ENCODE measurements at regions not wholly inside any gene's neighbourhood (a gene's known extent, or its start where the extent isn't known, plus 50 kb on each side); places are given as distances from the start of the nearest gene placed in this dataset.
"Not testable (repeated sequence)": the region's sequence is repeated elsewhere in the genome, so short reads cannot be mapped to it uniquely, and the experiment has no call there.

- Mint-ChIP-seq H3K4me1 (ENCODE audit: low read depth) (no peaks in the 10 kb centered on the region), H3K36me3 (ENCODE audit: low read depth) (no peaks in the 10 kb centered on the region), H3K27me3 (ENCODE audit: insufficient read depth) (no peaks in the 10 kb centered on the region), H3K27ac (no peak overlapping the region), H3K9me3 (no peaks in the 10 kb centered on the region), H3K4me3 (no peak overlapping the region)
- no peak for DNase-seq (ENCODE audit: low spot score)
- intact Hi-C loops (cut with micrococcal nuclease), result no loop called here
Observed at GRCh38 chrY:7810359-7810758, 898.8 kb upstream of the AMELY start.

GRCh38 chrY:7807516-7807870 lies 895.9 kb upstream of the AMELY start:
- intact Hi-C loops (cut with micrococcal nuclease), result no loop called here
- Mint-ChIP-seq H3K27me3 (ENCODE audit: insufficient read depth) (no peaks in the 10 kb centered on the region), H3K4me3 (no peak overlapping the region), H3K27ac (no peak overlapping the region), H3K36me3 (ENCODE audit: low read depth) (no peaks in the 10 kb centered on the region), H3K4me1 (ENCODE audit: low read depth) (no peaks in the 10 kb centered on the region), H3K9me3 (no peaks in the 10 kb centered on the region)
- DNase-seq (ENCODE audit: low spot score), result no peak

- Mint-ChIP-seq H3K4me3 (no peak overlapping the region), H3K9me3 (no peaks in the 10 kb centered on the region), H3K27me3 (ENCODE audit: insufficient read depth) (no peaks in the 10 kb centered on the region), H3K4me1 (ENCODE audit: low read depth) (no peaks in the 10 kb centered on the region), H3K36me3 (ENCODE audit: low read depth) (no peaks in the 10 kb centered on the region), H3K27ac (no peak overlapping the region)
- intact Hi-C loops (cut with micrococcal nuclease), result no loop called here
- DNase-seq (ENCODE audit: low spot score), result no peak
Observed at GRCh38 chrY:7806592-7807515, 895.3 kb upstream of the AMELY start.

GRCh38 chrY:7805624-7806023 lies 894.1 kb upstream of the AMELY start:
- H3K27me3 Mint-ChIP-seq (ENCODE audit: insufficient read depth), result no peaks in the 10 kb centered on the region
- intact Hi-C loops (cut with micrococcal nuclease), result no loop called here
- no peak overlapping the region for H3K27ac Mint-ChIP-seq
- H3K36me3 Mint-ChIP-seq (ENCODE audit: low read depth), result no peaks in the 10 kb centered on the region
- no peaks in the 10 kb centered on the region for H3K4me1 Mint-ChIP-seq (ENCODE audit: low read depth)
- no peak overlapping the region for H3K4me3 Mint-ChIP-seq
- DNase-seq (ENCODE audit: low spot score), result no peak
- no peaks in the 10 kb centered on the region for H3K9me3 Mint-ChIP-seq

GRCh38 chrY:7803737-7804136 lies 892.2 kb upstream of the AMELY start:
- intact Hi-C loops (cut with micrococcal nuclease), result no loop called here
- Mint-ChIP-seq H3K27me3 (ENCODE audit: insufficient read depth) (no peaks in the 10 kb centered on the region), H3K4me3 (no peak overlapping the region), H3K4me1 (ENCODE audit: low read depth) (no peaks in the 10 kb centered on the region), H3K36me3 (ENCODE audit: low read depth) (no peaks in the 10 kb centered on the region), H3K9me3 (no peaks in the 10 kb centered on the region), H3K27ac (no peak overlapping the region)
- DNase-seq (ENCODE audit: low spot score), result no peak

- Mint-ChIP-seq H3K27me3 (ENCODE audit: insufficient read depth) (peaks cover 2% of the 10 kb centered on the region), H3K27ac (no peak overlapping the region), H3K36me3 (ENCODE audit: low read depth) (no peaks in the 10 kb centered on the region), H3K4me1 (ENCODE audit: low read depth) (no peaks in the 10 kb centered on the region), H3K9me3 (no peaks in the 10 kb centered on the region), H3K4me3 (no peak overlapping the region)
- intact Hi-C loops (cut with micrococcal nuclease), result no loop called here
- DNase-seq (ENCODE audit: low spot score), result no peak
Observed at GRCh38 chrY:7796128-7796527, 884.6 kb upstream of the AMELY start.

GRCh38 chrY:7794441-7794840 lies 882.9 kb upstream of the AMELY start:
- intact Hi-C loops (cut with micrococcal nuclease), result no loop called here
- Mint-ChIP-seq H3K9me3 (no peaks in the 10 kb centered on the region), H3K27me3 (ENCODE audit: insufficient read depth) (peaks cover 2% of the 10 kb centered on the region), H3K4me3 (no peak overlapping the region), H3K27ac (no peak overlapping the region), H3K4me1 (ENCODE audit: low read depth) (no peaks in the 10 kb centered on the region), H3K36me3 (ENCODE audit: low read depth) (no peaks in the 10 kb centered on the region)
- no peak for DNase-seq (ENCODE audit: low spot score)

- no peak overlapping the region for H3K4me3 Mint-ChIP-seq
- DNase-seq (ENCODE audit: low spot score), result no peak
- no peaks in the 10 kb centered on the region for H3K9me3 Mint-ChIP-seq
- intact Hi-C loops (cut with micrococcal nuclease), result no loop called here
- H3K4me1 Mint-ChIP-seq (ENCODE audit: low read depth), result no peaks in the 10 kb centered on the region
- H3K27me3 Mint-ChIP-seq (ENCODE audit: insufficient read depth), result peaks cover 2% of the 10 kb centered on the region
- no peak overlapping the region for H3K27ac Mint-ChIP-seq
- H3K36me3 Mint-ChIP-seq (ENCODE audit: low read depth), result no peaks in the 10 kb centered on the region
Observed at GRCh38 chrY:7793989-7794388, 882.4 kb upstream of the AMELY start.

GRCh38 chrY:7792431-7792830 lies 880.9 kb upstream of the AMELY start:
- DNase-seq (ENCODE audit: low spot score), result no peak
- intact Hi-C loops (cut with micrococcal nuclease), result no loop called here
- Mint-ChIP-seq H3K27ac (no peak overlapping the region), H3K36me3 (ENCODE audit: low read depth) (no peaks in the 10 kb centered on the region), H3K9me3 (no peaks in the 10 kb centered on the region), H3K27me3 (ENCODE audit: insufficient read depth) (peaks cover 2% of the 10 kb centered on the region), H3K4me1 (ENCODE audit: low read depth) (no peaks in the 10 kb centered on the region), H3K4me3 (no peak overlapping the region)

GRCh38 chrY:7781501-7781900 lies 869.9 kb upstream of the AMELY start:
- no peak overlapping the region for H3K4me3 Mint-ChIP-seq
- no peaks in the 10 kb centered on the region for H3K9me3 Mint-ChIP-seq
- no peaks in the 10 kb centered on the region for H3K4me1 Mint-ChIP-seq (ENCODE audit: low read depth)
- intact Hi-C loops (cut with micrococcal nuclease), result no loop called here
- no peak overlapping the region for H3K27ac Mint-ChIP-seq
- no peak for DNase-seq (ENCODE audit: low spot score)
- H3K36me3 Mint-ChIP-seq (ENCODE audit: low read depth), result no peaks in the 10 kb centered on the region
- no peaks in the 10 kb centered on the region for H3K27me3 Mint-ChIP-seq (ENCODE audit: insufficient read depth)

- H3K4me3 Mint-ChIP-seq; H3K27ac Mint-ChIP-seq; intact Hi-C loops (cut with micrococcal nuclease); H3K9me3 Mint-ChIP-seq; DNase-seq (ENCODE audit: low spot score); H3K27me3 Mint-ChIP-seq (ENCODE audit: insufficient read depth); H3K36me3 Mint-ChIP-seq (ENCODE audit: low read depth); H3K4me1 Mint-ChIP-seq (ENCODE audit: low read depth): not testable (repeated sequence)
Observed at GRCh38 chrY:7775436-7775835, 863.9 kb upstream of the AMELY start.

- no peak for DNase-seq (ENCODE audit: low spot score)
- no peak overlapping the region for H3K27ac Mint-ChIP-seq
- intact Hi-C loops (cut with micrococcal nuclease), result no loop called here
- no peaks in the 10 kb centered on the region for H3K36me3 Mint-ChIP-seq (ENCODE audit: low read depth)
- H3K4me1 Mint-ChIP-seq (ENCODE audit: low read depth), result no peaks in the 10 kb centered on the region
- no peaks in the 10 kb centered on the region for H3K9me3 Mint-ChIP-seq
- no peaks in the 10 kb centered on the region for H3K27me3 Mint-ChIP-seq (ENCODE audit: insufficient read depth)
- no peak overlapping the region for H3K4me3 Mint-ChIP-seq
Observed at GRCh38 chrY:7771771-7772170, 860.2 kb upstream of the AMELY start.

GRCh38 chrY:7769790-7770375 lies 858.3 kb upstream of the AMELY start:
- H3K4me1 Mint-ChIP-seq (ENCODE audit: low read depth), result no peaks in the 10 kb centered on the region
- intact Hi-C loops (cut with micrococcal nuclease), result no loop called here

More at GRCh38 chrY:7769790-7770375, 858.3 kb upstream of the AMELY start:
- no peak overlapping the region for H3K27ac Mint-ChIP-seq
- H3K27me3 Mint-ChIP-seq (ENCODE audit: insufficient read depth), result no peaks in the 10 kb centered on the region
- DNase-seq (ENCODE audit: low spot score), result no peak
- H3K4me3 Mint-ChIP-seq, result no peak overlapping the region
- H3K36me3 Mint-ChIP-seq (ENCODE audit: low read depth), result no peaks in the 10 kb centered on the region
- H3K9me3 Mint-ChIP-seq, result no peaks in the 10 kb centered on the region
